ENCODE measurements at regions not wholly inside any gene's neighbourhood (a gene's known extent, or its start where the extent isn't known, plus 50 kb on each side); places are given as distances from the start of the nearest gene placed in this dataset.

- intact Hi-C loops (cut with micrococcal nuclease; ENCODE audit: unreplicated experiment), result no loop called here
- Histone ChIP-seq H3K79me2 (ENCODE audit: insufficient read depth, low read depth, low read length) (no peaks in the 10 kb centered on the region), H2AFZ (ENCODE audit: low read length) (no peak overlapping the region), H3K9me3 (ENCODE audit: low read length) (no peaks in the 10 kb centered on the region), H3K27ac (ENCODE audit: low read depth, low read length, poor library complexity, severe bottlenecking) (no peak overlapping the region), H3K4me3 (ENCODE audit: low read depth, low read length, poor library complexity, severe bottlenecking) (no peak overlapping the region), H3K4me2 (ENCODE audit: low read length) (no peak overlapping the region), H3K9me2 (ENCODE audit: insufficient read depth, low read length) (no peaks in the 10 kb centered on the region), H3K4me1 (ENCODE audit: insufficient read depth, low read length, poor library complexity, severe bottlenecking) (no peaks in the 10 kb centered on the region), H3K36me3 (ENCODE audit: insufficient read depth, low read length) (no peaks in the 10 kb centered on the region), H4K20me1 (ENCODE audit: insufficient read depth, low read length) (no peaks in the 10 kb centered on the region)
- no peak for DNase-seq (ENCODE audit: low spot score)
- POLR2A ChIA-PET, result no interaction called here
- no peak for TF ChIP-seq EZH2phosphoT487 (IDR thresholded peaks at IDR 0.05; ENCODE audit: borderline replicate concordance, low read depth, low read length)
- TF ChIP-seq CTCF (conservative IDR thresholded peaks at IDR 0.05; ENCODE audit: low read length), result no peak
- no TSS peak for BruUV-seq (replicated peaks)
- CTCF ChIA-PET (ENCODE audit: unreplicated experiment), result no interaction called here
Measured at GRCh38 chr11:45512471-45513148, 152.8 kb downstream of the CHST1 start.

DNA sequence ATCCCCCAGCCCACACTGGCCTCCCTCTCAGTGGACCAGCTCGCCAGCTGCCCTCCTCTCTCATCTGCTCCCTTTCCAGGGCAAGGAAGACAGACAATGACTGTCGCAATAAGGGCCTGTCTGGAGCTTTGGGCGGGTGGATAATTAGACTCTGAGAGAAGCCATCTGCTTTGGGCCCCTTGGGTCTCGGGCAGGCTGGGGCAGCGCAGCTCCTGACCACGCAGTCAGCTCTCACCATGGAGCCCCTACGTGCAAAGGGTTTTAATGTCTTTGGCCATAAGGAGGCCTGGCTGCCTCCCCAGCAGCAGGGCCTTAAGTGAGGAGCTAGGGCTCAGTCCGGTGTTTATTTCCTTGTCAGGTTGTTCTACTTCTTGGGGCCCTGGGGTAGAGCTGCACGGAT is 153.9 kb downstream of the CHST1 start:
- BruUV-seq (replicated peaks), result no TSS peak
- POLR2A ChIA-PET, result no interaction called here
- DNase-seq (ENCODE audit: low spot score), result no peak

More for the DNA sequence above, 153.9 kb downstream of the CHST1 start:
- no peak overlapping the region for H3K4me3 ChIP-seq (ENCODE audit: low read depth, low read length, poor library complexity, severe bottlenecking)
- H3K4me2 ChIP-seq (ENCODE audit: low read length), result no peak overlapping the region
- no peaks in the 10 kb centered on the region for H3K4me1 ChIP-seq (ENCODE audit: insufficient read depth, low read length, poor library complexity, severe bottlenecking)
- H3K36me3 ChIP-seq (ENCODE audit: insufficient read depth, low read length), result no peaks in the 10 kb centered on the region
- no peak overlapping the region for H3K27ac ChIP-seq (ENCODE audit: low read depth, low read length, poor library complexity, severe bottlenecking)
- H3K9me3 ChIP-seq (ENCODE audit: low read length), result no peaks in the 10 kb centered on the region
- CTCF ChIA-PET (ENCODE audit: unreplicated experiment), result no interaction called here
- no peaks in the 10 kb centered on the region for H3K9me2 ChIP-seq (ENCODE audit: insufficient read depth, low read length)
- H4K20me1 ChIP-seq (ENCODE audit: insufficient read depth, low read length), result no peaks in the 10 kb centered on the region
- no peak for TF ChIP-seq EZH2phosphoT487 (IDR thresholded peaks at IDR 0.05; ENCODE audit: borderline replicate concordance, low read depth, low read length)
- no peak for TF ChIP-seq CTCF (conservative IDR thresholded peaks at IDR 0.05; ENCODE audit: low read length)
- intact Hi-C loops (cut with micrococcal nuclease; ENCODE audit: unreplicated experiment), result no loop called here
- H2AFZ ChIP-seq (ENCODE audit: low read length), result no peak overlapping the region
- no peaks in the 10 kb centered on the region for H3K79me2 ChIP-seq (ENCODE audit: insufficient read depth, low read depth, low read length)
